H7 (cell line): ENCODE measurements at regions not wholly inside any gene's neighbourhood (a gene's known extent, or its start where the extent isn't known, plus 50 kb on each side); places are given as distances from the start of the nearest gene placed in this dataset.

Experiments used
- DNase-seq: peaks from one replicate; pipeline ENCODE4 v3.0.0; 2012
- H3K27me3 ChIP-seq: 2 replicates; pipeline ENCODE4 v1.6.0; 2011; ENCODE audit warnings: mild to moderate bottlenecking, low read length; ENCODE audit not compliant: control insufficient read depth, insufficient read depth
- H3K36me3 ChIP-seq: replicated peaks from 2 replicates; pipeline ENCODE4 v1.5.1; 2011; ENCODE audit warnings: low read length; ENCODE audit not compliant: control insufficient read depth, insufficient read depth
- H3K4me3 ChIP-seq: 2 replicates; pipeline ENCODE4 v1.5.1; 2011; ENCODE audit warnings: low read depth, mild to moderate bottlenecking, control low read depth, low read length, moderate library complexity; ENCODE audit not compliant: insufficient read depth

DNA sequence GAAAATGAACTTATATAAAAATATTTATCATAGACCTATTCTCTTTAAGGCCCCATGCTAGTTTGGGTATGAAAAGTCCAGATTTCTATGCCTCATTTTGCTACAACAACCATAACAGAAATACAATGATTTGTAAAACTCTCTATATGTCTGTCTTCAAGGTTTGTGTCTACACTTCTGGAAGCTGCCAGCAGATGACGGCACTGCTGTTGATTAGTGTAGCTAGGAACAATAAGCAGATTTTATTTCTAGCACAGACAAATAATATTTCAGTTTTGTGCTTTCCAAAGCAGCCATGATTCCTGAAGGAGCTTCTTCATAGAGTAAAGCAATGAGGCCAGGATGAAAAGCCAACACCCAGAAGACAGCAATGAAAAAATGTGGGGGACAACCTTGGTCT is 779.6 kb upstream of the ADGRL2 start:
- no peaks in the 10 kb centered on the region for H3K36me3 ChIP-seq
- H3K4me3 ChIP-seq = no peak overlapping the region
- DNase-seq = no peak
- peaks cover 53% of the 10 kb centered on the region for H3K27me3 ChIP-seq

GRCh38 chr1:81020506-81020905 is 780.2 kb upstream of the ADGRL2 start:
- Histone ChIP-seq H3K27me3 (peaks cover 53% of the 10 kb centered on the region), H3K4me3 (no peak overlapping the region), H3K36me3 (no peaks in the 10 kb centered on the region)
- no peak for DNase-seq

DNA sequence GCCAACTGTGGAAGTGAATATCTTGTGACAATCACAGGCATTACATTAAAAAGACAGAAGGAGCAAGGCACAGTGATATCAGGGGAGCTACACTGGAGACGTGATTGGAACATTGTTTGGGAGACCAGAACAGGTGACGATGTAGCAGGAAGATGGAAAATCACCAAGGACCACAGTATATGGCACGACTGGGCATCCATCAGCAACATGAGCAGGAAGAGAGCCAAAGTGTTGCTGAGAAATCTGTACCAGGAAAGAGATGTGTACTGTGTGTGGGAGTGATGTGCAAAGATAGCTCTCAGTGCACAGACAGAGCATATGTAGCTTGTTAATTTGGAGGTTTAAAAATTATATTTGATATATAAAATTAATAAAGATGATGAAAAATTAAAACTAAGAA is 790.6 kb upstream of the ADGRL2 start:
- Histone ChIP-seq H3K4me3 (no peak overlapping the region), H3K27me3 (no peaks in the 10 kb centered on the region), H3K36me3 (no peaks in the 10 kb centered on the region)
- DNase-seq = no peak

DNA sequence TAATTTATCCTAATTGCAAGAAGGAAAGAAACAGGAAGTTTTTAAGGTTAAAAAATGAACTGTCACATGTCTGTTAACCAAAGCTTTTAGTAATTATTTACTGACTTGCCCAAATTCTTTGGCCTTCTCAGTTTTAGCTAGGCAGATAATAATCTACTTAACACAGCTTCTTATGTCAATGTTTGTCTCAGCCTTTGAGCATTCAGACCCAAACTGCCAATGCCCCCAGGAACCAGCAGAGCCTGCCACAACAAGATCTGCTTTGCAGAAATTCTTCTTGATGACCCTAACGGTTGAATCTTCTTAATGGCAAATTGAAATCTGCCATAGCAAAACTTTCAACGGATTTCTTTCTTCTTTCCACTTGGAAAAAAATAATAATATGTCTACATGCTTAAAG is 792.4 kb upstream of the ADGRL2 start:
- DNase-seq = no peak
- Histone ChIP-seq H3K36me3 (no peaks in the 10 kb centered on the region), H3K4me3 (no peak overlapping the region), H3K27me3 (no peaks in the 10 kb centered on the region)

DNA sequence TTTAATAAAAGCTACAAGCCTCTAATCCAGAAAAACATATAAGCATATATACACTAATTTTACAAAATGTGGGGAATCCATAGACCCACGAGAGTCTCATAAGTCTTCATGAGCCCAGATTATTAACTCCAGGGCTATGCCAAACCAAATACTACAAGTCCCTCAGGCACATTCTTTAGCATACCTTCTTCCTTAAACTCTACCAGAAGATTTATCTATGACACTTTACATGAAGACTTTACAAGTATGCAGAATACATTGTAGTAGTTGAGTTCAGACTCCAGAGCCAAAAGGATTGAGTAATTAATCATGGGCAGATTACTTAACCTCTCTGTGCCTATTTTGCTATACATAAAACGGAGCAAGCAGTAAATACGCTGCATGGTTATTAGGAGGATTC is 793.7 kb upstream of the ADGRL2 start:
- Histone ChIP-seq H3K36me3 (no peaks in the 10 kb centered on the region), H3K27me3 (no peaks in the 10 kb centered on the region), H3K4me3 (no peak overlapping the region)
- no peak for DNase-seq

DNA sequence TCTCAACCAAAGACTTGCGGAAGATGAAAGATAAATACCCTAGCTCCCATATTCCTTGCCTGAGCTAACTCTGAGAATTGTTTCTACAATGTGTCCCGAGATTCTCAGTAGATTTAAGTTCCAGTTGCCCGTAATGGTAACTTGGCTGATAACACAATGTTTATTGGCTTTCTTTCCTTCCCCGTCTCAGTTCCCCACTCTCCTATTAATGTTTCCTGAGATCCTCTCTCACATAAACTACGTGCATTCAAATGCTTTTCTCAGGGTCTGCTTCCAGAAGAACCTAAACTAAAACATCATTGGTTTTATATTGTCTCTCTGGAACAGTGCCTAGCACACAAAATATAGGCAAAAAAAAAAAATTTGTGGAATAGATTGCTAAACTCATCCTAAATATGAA is 794.2 kb upstream of the ADGRL2 start:
- Histone ChIP-seq H3K4me3 (no peak overlapping the region), H3K27me3 (no peaks in the 10 kb centered on the region), H3K36me3 (no peaks in the 10 kb centered on the region)
- DNase-seq = no peak

DNA sequence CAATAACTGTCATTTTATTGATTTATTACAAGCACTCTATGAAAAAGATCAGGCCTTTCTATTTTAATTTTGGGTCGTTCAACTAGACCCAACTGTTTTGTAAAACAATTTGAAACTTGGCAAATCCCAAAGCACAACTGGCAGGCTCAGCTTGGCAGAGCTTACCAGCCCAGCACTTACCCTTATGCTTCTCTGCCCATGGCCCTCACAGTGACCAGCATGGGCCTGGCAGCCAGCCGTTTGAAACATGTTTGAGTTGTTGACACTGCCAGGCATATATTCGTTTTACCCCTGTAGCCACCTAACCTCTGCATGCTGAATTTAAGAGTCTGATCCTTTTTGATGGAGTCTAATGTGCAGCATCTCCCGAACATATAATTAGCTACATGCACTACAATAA is 796.7 kb upstream of the ADGRL2 start:
- no peaks in the 10 kb centered on the region for H3K36me3 ChIP-seq
- H3K4me3 ChIP-seq = no peak overlapping the region
- no peak for DNase-seq
- H3K27me3 ChIP-seq = no peaks in the 10 kb centered on the region

- DNase-seq = no peak
- Histone ChIP-seq H3K27me3 (no peaks in the 10 kb centered on the region), H3K36me3 (no peaks in the 10 kb centered on the region), H3K4me3 (no peak overlapping the region)
These were observed 805.8 kb upstream of the ADGRL2 start for GRCh38 chr1:80994934-80995333.

- Histone ChIP-seq H3K36me3 (no peaks in the 10 kb centered on the region), H3K4me3 (no peak overlapping the region), H3K27me3 (no peaks in the 10 kb centered on the region)
- DNase-seq = no peak
These were observed 806.7 kb upstream of the ADGRL2 start for GRCh38 chr1:80994038-80994437.

- H3K4me3 ChIP-seq = no peak overlapping the region
- DNase-seq = no peak
- H3K36me3 ChIP-seq = no peaks in the 10 kb centered on the region
- no peaks in the 10 kb centered on the region for H3K27me3 ChIP-seq
These were observed 807.4 kb upstream of the ADGRL2 start for GRCh38 chr1:80993154-80993980.

- no peaks in the 10 kb centered on the region for H3K27me3 ChIP-seq
- no peak for DNase-seq
- no peak overlapping the region for H3K4me3 ChIP-seq
- H3K36me3 ChIP-seq = no peaks in the 10 kb centered on the region
These were observed 811.3 kb upstream of the ADGRL2 start for GRCh38 chr1:80989455-80989854.

- Histone ChIP-seq H3K36me3 (no peaks in the 10 kb centered on the region), H3K4me3 (no peak overlapping the region), H3K27me3 (no peaks in the 10 kb centered on the region)
- DNase-seq = no peak
These were observed 811.8 kb upstream of the ADGRL2 start for GRCh38 chr1:80988926-80989325.

DNA sequence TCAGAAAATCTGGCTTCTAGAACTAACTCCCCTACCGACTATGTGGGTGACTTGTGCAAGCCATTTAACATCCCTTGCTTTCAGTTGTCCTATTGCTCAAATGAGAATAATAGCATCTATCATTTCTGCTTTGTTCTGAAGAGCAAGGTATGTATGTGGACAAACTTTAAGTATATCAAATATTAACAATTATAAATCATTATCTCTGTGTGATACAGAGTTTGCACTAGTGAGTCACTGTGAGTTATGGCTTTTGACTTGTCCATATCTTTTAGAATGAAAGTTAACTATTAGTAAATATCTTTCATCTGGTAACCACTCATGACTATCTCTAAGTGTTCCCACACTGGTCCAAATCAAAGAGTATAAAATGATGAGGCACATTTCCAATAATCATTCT is 812.9 kb upstream of the ADGRL2 start:
- Histone ChIP-seq H3K36me3 (no peaks in the 10 kb centered on the region), H3K4me3 (no peak overlapping the region), H3K27me3 (no peaks in the 10 kb centered on the region)
- no peak for DNase-seq

- Histone ChIP-seq H3K27me3 (no peaks in the 10 kb centered on the region), H3K36me3 (no peaks in the 10 kb centered on the region), H3K4me3 (no peak overlapping the region)
- DNase-seq = no peak
These were observed 813.6 kb upstream of the ADGRL2 start for GRCh38 chr1:80987106-80987505.

GRCh38 chr1:80982831-80983230 is 817.9 kb upstream of the ADGRL2 start:
- Histone ChIP-seq H3K36me3 (no peaks in the 10 kb centered on the region), H3K27me3 (no peaks in the 10 kb centered on the region), H3K4me3 (no peak overlapping the region)
- DNase-seq = no peak

DNA sequence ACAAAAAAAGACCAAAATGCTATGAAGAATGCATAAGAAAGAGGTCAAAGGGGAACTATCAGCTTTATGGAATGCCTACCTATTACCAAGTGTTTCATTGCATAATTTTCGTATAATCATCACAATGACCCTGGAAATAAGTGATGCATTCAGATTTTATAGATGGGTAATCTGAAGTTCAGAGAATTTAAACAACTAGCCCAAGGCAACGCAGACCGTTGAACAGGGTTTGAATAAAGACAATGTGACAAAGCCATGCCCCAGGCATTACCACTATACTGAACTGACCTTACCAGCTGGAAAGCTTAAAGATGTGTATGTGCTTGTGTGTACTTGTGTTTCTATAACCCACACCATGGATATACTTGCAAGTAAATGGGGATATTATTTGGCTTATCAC is 827.6 kb upstream of the ADGRL2 start:
- Histone ChIP-seq H3K4me3 (no peak overlapping the region), H3K36me3 (no peaks in the 10 kb centered on the region), H3K27me3 (no peaks in the 10 kb centered on the region)
- DNase-seq = no peak
